NCI-H128 (cell line): ENCODE measurements at regions not wholly inside any gene's neighbourhood (a gene's known extent, or its start where the extent isn't known, plus 50 kb on each side); places are given as distances from the start of the nearest gene placed in this dataset.

Experiments
- DNase-seq: peaks from one replicate; lab custom pipeline; 2025; ENCODE audit not compliant: unreplicated experiment; lab: John Stamatoyannopoulos, UW

- DNase-seq = no peak
These were observed 249.4 kb upstream of the SOX11 start for GRCh38 chr2:5442736-5443135.

GRCh38 chr2:5444168-5444567, 248.0 kb upstream of the SOX11 start:
- DNase-seq = no peak

GRCh38 chr2:5444854-5445253, 247.3 kb upstream of the SOX11 start:
- no peak for DNase-seq

GRCh38 chr2:5449867-5450266, 242.3 kb upstream of the SOX11 start:
- no peak for DNase-seq

- no peak for DNase-seq
These were observed 238.7 kb upstream of the SOX11 start for GRCh38 chr2:5453220-5454050.

GRCh38 chr2:5454051-5454390, 238.2 kb upstream of the SOX11 start:
- DNase-seq = no peak

GRCh38 chr2:5459041-5459440, 233.1 kb upstream of the SOX11 start:
- no peak for DNase-seq

GRCh38 chr2:5464657-5465056, 227.5 kb upstream of the SOX11 start:
- DNase-seq = no peak

GRCh38 chr2:5465859-5466258, 226.3 kb upstream of the SOX11 start:
- DNase-seq = no peak

GRCh38 chr2:5467178-5467905, 224.8 kb upstream of the SOX11 start:
- DNase-seq = no peak

- DNase-seq = no peak
These were observed 219.5 kb upstream of the SOX11 start for GRCh38 chr2:5472673-5473072.

GRCh38 chr2:5473635-5474034, 218.5 kb upstream of the SOX11 start:
- no peak for DNase-seq

- DNase-seq = no peak
These were observed 217.5 kb upstream of the SOX11 start for GRCh38 chr2:5474716-5475115.

- peak; percentile 36 for DNase-seq
These were observed 212.8 kb upstream of the SOX11 start for GRCh38 chr2:5479265-5479928.

- no peak for DNase-seq
These were observed 209.3 kb upstream of the SOX11 start for GRCh38 chr2:5482929-5483331.

GRCh38 chr2:5484868-5485267, 207.3 kb upstream of the SOX11 start:
- no peak for DNase-seq

GRCh38 chr2:5491523-5491922, 200.7 kb upstream of the SOX11 start:
- DNase-seq = no peak

GRCh38 chr2:5493256-5493655, 198.9 kb upstream of the SOX11 start:
- DNase-seq = no peak

- no peak for DNase-seq
These were observed 198.0 kb upstream of the SOX11 start for GRCh38 chr2:5494212-5494611.

- no peak for DNase-seq
These were observed 196.6 kb upstream of the SOX11 start for GRCh38 chr2:5495586-5495985.

- DNase-seq = no peak
These were observed 194.3 kb upstream of the SOX11 start for GRCh38 chr2:5497874-5498273.

GRCh38 chr2:5501807-5502206, 190.4 kb upstream of the SOX11 start:
- no peak for DNase-seq
